GM21515 (cell line): ENCODE measurements at regions not wholly inside any gene's neighbourhood (a gene's known extent, or its start where the extent isn't known, plus 50 kb on each side); places are given as distances from the start of the nearest gene placed in this dataset.

Experiments
- ATAC-seq: cut with Tn5 transposase; IDR thresholded peaks from one replicate; pipeline ENCODE4 v1.9.1; 2021; ENCODE audit not compliant: unreplicated experiment

- no peak for ATAC-seq
Measured at GRCh38 chr6:96460052-96460700, 61.4 kb upstream of the UFL1 start.

- ATAC-seq, result no peak
Measured at GRCh38 chr6:96465321-96465903, 56.2 kb upstream of the UFL1 start.

GRCh38 chr6:96466147-96466863, 55.3 kb upstream of the UFL1 start:
- peak; percentile 51 for ATAC-seq

GRCh38 chr6:96467814-96468213, 53.8 kb upstream of the UFL1 start:
- no peak for ATAC-seq

- ATAC-seq, result no peak
Measured at GRCh38 chr6:96468281-96468680, 53.3 kb upstream of the UFL1 start.

GRCh38 chr6:96468681-96469224, 52.9 kb upstream of the UFL1 start:
- no peak for ATAC-seq

- ATAC-seq, result no peak
Measured at GRCh38 chr6:96469312-96469711, 52.3 kb upstream of the UFL1 start.

- ATAC-seq, result no peak
Measured at GRCh38 chr6:96470296-96470695, 51.3 kb upstream of the UFL1 start.
